ENCODE measurements at regions not wholly inside any gene's neighbourhood (a gene's known extent, or its start where the extent isn't known, plus 50 kb on each side); places are given as distances from the start of the nearest gene placed in this dataset.

GRCh38 chr16:75931043-75931442 lies 204.8 kb upstream of the CPHXL start:
- no peak for TF ChIP-seq FOSL2 (IDR thresholded peaks at IDR 0.05)
- no peak for TF ChIP-seq FOSL2 (CRISPR knock-in tag; IDR thresholded peaks at IDR 0.05)
- TF ChIP-seq PBX3 (IDR thresholded peaks at IDR 0.05): no peak
